Effector CD8-positive, alpha-beta T cell (primary cell): ENCODE measurements at regions not wholly inside any gene's neighbourhood (a gene's known extent, or its start where the extent isn't known, plus 50 kb on each side); places are given as distances from the start of the nearest gene placed in this dataset.
"Not testable (repeated sequence)": the region's sequence is repeated elsewhere in the genome, so short reads cannot be mapped to it uniquely, and the experiment has no call there.

Experiments
- DNase-seq: peaks from one replicate; lab custom pipeline; 2025; lab: John Stamatoyannopoulos, UW

DNA sequence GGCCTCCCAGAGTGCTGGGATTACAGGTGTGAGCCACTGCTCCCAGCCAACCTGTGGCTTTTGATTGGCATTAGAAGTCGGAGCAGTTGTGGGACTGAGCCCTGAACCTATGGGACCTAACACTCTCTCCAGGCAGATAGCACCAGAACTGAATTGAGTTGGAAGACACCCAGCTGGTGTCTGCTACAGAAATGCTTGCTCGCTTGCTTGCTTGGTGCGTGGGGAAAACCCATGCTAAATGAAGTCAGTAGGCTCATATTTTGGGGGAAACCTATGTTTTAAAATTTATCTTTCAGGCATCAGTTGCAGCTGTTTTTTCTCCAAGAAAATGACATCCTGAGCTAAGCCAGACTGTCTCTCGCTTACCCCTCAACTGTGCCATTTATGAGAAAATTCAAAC lies 158.5 kb upstream of the RFC3 start:
- no peak for DNase-seq

DNA sequence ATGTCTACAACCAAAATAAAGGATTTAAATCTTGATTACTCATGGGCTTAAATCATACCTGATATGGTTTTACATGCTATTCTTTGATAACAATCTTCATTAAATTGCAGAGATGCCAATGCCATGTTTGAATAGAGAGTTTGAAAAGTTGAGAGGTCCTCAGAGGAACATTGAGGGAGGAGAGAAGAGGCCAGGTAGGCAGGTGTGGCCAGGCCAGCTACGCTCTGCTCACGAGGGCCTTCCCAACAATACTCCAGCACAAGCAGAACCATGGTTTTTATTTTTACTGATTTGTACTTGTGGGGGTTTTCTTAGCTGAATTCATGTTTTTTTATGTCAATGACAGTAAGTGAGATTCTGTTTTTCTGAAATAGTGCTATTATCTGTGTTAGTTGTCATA lies 158.1 kb upstream of the RFC3 start:
- DNase-seq, result no peak

DNA sequence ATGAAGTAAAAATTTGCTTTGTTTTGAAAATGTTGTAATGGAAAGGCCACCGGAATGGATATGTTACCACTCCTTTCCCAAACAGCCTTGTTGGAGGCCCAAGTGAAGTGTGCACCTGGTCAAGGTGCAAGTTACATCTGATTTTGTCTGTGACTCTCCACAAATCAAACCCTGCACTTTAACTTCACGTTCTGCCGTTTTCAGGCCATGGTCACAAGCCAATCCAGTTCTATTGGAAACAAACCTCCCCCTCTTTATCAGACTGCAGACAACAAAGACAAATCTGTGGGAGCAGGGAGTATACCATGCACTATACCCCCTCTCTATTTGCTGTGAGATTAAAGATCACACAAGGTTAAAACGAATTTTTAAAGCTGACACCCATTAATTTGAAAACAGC lies 155.6 kb upstream of the RFC3 start:
- DNase-seq, result no peak

DNA sequence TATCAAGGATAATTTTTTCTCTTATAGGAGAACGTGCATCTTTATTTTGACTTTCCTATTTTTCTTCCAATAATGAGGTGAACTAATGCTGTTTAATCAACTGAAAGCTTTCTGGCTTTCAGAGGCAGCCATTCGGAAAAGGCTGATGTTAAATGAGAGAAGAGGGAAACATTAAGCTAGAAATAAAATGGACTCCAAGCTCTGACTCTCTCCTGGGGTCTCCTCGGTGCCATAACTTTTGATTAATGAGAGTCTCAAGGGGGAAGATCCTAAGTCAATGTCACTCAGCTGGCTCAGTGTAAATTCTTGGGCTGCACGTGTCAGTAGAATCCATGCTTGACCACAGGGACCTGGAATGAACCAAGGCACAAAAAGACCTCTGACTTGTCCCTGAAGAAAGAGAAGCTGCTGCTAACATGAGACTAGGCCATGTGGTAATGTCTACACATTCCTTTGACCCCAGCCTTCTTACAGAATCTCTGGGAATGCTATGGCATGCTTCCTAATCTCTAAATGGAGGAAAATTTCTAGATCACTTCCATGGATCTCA lies 152.2 kb upstream of the RFC3 start:
- DNase-seq, result no peak

DNA sequence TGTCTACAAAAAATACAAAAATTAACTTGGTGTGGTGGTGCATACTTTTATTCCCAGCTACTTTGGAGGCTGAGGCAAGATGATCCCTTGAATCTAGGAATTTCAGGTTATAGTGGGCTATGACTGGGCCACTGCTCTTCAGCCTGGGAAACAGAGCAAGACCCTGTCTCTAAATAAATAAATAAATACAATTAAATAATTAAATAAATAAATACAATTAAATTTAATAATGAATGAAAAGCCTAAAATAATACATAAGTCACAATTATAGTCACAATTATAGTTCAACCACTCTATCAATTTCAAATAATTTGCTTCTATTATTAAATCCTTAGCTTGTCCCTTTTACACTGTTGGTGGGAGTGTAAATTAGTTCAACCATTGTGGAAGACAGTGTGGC lies 146.4 kb upstream of the RFC3 start:
- DNase-seq, result no peak

DNA sequence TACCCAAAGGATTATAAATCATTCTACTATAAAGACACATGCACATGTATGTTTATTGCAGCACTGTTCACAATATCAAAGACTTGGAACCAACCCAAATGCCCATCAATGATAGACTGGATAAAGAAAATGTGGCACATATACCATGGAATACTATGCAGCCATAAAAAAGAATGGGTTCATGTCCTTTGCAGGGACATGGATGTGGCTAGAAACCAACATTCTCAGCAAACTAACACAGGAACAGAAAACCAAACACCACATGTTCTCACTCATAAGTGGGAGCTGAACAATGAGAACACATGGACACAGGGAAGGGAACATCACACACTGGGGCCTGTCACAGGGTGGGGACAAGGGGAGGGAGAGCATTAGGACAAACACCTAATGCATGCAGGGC lies 145.9 kb upstream of the RFC3 start:
- DNase-seq, result not testable (repeated sequence)

DNA sequence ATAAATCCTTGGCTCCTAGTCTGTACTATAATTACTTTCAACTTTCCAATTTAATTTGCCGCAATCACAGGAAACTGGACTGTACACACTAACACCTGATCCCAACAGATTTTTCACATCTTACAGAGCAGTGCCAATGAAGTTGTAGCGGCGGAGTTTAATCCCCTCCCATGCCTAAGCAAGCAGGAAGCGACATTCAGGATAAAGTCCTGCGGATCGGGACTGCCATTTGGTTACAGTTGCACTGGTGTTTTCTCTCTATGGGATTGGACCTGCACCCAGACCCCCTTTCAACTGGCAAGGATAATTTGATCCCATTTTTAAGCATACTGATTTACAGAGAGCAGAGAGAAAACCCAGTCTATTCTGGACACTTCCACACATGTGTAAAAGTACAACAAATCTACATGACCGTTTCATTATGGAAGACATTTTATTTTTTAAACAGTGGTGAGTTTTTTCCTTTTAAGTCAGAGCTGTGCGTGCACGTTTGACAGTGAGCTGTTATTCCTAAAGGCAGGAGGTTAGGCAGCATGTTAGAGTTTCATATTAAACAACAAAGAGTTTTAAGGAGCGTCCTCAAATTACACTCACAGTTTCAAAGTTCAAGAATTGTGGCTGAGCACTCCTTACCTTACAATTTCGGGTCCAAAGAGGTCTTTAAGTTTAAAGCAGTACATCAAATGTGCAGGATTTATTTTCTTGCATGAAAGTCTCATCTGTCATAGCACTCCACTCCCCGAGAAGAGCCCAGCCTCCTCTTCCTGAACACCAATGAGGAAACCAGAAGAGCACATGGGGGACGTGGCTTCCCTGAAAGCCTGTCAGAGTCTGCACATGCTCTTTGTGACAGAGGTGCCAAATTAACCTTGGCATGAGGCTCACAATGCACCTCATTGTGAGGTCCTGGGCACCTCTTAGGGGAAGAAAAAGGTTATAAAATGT lies 141.6 kb upstream of the RFC3 start:
- DNase-seq, result no peak

DNA sequence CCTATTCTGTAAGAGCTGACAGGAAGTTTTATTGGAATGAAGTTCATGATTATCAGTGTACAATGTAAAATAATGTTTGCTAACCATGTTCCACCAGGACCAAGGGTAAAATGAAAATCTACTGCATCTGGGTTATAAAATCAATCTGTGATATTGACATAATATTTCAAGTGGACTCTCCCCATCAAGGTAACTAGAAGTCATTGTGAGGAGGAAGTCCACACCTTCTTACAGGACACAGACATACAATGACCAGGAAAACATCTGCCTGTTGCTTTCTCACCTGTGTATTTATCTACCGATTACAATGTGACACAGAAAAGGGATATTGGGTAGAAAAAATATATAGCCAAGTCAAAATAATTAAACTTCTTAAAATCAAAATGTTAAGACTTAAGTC lies 140.7 kb upstream of the RFC3 start:
- DNase-seq, result no peak

DNA sequence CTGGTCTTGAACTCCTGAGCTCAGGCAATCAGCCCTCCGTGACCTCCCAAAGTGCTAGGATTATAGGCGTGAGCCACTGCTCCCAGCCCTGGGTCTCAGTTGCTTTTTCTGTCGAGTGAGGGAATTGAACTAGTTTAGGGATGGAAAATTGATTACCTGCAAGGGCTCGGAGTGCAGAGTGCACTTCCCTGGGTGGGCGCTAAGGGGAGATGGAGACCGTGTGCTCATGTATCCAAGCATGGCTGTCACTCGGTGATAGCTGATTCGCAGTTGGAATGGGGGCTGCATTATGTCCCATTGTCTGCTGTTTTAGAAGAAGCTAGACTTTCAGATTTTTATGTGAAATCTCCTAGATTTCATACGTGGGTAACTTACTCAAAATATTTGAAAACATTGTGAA lies 139.9 kb upstream of the RFC3 start:
- DNase-seq, result no peak

DNA sequence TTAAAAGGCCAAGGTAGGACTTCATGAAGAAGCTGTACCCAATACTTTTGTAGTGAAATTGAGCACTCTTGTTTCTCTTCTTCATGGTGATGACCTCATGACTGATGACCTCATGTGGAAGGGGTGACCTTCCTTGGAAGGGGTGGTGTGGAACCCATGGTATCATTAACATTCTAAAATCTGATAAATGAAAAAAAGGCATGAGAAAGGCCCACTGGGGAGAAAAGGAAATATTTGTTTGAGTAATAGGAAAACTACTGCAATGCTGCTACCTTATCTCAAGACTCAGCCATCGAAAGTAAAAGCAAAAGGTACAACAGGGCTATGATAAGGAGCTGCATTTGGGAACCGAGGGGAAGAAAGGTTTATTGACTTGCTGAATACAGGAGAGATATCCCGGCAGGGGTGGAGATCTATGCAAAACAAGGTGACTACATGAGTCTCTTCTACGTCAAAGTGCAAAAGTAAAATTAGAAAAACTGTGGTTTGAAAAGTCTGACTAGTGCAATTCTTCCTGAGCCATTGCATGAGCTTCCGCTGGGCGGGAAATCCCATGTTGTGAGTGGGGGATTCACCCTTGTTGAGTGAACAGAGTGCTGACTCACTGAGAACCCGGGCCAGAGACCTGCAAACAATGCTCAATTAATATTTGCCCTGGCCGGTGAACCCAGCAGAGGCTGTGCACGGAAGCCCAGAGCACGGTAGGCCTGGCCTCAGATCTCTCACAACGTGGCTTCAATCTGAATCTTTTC lies 138.9 kb upstream of the RFC3 start:
- DNase-seq, result no peak

DNA sequence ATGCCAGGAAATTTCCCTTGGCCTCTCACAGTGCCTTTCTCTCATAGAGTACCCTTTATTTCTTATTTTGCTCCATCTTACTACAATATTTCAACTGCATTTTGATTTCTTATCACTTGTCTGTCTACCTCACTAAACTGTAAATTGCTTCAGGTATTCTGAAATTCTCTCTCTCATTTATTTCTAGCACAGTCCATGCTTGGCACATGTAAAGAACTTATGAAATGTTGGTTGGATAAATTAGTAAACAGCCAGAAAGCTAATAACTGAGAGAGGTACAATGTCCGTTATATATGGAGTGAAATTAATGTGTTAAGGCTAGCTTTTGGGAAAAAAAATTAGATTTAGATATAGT lies 138.3 kb upstream of the RFC3 start:
- no peak for DNase-seq

DNA sequence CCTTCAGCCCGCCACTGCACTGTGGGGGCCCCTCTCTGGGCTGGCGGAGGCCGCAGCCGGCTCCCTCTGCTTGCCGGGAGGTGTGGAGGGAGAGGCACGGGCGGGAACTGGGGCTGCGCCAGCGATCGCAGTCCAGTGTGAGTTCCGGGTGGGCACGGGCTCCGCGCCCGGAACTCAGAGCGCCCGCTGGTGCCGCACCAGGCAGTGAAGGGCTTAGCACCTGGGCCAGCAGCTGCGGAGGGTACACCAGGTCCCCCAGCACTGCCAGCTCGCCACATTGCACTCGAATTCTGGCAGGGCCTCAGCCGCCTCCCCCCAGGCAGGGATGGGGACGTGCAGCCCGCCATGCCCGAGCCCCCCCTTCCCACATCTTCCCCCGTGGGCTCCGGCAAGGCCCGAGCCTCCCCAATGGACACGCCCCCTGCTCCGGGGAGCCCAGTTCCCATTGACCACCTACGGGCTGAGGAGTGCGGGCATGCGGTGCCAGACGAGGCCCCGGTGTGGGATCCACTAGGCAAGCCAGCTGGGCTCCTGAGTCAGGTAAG lies 135.9 kb upstream of the RFC3 start:
- DNase-seq, result no peak

DNA sequence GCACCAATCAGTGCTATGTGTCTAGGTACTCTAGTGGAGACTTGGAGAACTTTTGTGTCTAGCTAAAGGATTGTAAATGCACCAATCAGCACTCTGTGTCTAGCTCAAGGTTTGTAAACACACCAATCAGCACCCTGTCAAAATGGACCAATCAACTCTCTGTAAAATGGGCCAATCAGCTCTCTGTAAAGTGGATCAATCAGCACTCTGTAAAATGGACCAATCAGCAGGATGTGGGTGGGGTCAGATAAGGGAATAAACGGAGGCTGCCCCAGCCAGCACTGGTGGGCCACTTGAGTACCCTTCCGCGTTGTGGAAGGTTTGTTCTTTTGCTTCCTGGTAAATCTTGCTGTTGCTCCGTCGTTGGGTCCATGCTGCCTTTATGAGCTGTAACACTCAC lies 135.3 kb upstream of the RFC3 start:
- DNase-seq, result not testable (repeated sequence)

DNA sequence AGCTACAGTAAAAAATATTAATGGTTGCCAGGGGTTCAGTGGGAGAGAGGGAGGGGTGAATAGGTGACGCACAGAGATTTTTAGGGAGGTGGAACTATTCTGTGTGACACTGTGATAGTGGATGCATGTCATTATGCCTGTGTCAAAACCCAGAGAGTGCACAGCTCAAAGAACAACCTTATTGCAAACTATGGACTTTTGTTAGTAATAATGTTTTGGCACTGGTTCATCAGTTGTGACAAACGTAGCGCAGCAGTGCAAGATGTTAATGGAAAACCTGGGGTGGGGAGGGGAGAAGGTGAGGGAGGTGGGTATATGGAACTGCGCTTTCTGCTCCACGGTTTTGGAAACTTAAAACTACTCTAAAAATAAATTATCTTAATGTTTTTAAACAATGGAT lies 134.6 kb upstream of the RFC3 start:
- no peak for DNase-seq

DNA sequence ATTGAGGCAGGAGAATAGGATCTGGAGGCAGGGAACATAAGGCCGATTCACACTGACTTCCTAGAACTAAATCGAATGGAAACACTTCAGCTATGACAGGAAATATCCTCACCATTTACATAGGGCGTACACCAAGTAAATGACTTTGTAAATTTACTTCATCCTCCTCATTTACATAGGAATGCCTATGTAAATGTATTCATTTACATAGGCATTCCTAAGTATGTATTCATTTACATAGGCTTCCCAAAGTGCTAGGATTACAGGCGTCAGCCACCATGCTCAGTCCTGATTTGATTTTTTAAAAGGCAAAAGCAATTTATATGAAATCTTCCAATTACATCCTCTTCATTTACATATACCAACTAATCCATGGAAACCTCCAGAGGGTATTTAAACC lies 133.1 kb upstream of the RFC3 start:
- DNase-seq, result no peak

DNA sequence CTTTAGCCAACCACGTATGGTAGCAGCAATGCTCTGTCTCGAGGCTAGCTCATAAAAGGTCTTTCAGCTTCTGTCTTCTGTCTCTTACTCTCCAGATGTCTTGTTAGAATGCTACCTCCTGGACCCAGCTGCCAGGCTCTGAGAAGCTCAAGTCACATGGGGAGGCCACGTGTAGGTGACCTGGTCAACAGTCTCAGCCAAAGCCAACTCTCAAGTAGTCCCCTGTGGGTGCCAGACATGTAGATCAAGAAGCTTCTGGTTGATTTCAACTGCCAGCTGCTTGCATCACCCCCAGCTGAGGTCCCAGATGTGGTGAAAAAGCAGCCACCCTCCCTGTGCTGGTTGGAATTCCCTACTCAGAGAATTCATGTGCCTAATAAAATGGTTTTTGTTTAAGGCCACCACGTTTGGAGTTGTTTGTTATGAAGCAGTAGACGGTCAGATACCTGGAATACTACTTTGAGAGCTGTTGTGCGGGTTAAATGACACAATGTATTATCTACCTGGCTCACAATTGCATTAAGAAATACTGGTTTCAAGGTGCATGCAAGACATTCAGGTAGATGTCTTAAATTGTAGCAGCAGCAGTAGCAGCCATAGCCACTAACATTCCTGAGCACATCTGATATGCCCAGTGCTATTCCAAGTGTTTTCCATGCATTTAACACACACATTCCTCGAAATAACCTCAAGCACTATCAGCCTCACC lies 131.0 kb upstream of the RFC3 start:
- DNase-seq, result no peak

DNA sequence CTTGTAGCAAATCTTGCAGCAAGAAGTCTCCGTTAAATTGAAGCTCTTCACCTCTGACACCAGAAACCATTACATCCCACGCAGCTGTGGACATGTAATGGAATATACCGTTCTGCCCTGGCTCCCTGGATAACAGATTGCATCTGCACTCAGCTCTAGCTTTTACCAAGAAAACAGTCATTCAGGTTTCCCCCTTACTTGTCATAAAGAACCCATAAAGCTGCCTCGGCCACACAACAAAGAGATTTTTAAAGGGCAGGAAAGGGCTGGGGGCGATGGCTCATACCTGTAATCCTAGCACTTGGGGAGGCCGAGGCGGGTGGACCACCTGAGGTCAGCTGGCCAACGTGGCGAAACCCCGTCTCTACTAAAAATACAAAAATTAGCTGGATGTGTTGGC lies 127.6 kb upstream of the RFC3 start:
- no peak for DNase-seq

DNA sequence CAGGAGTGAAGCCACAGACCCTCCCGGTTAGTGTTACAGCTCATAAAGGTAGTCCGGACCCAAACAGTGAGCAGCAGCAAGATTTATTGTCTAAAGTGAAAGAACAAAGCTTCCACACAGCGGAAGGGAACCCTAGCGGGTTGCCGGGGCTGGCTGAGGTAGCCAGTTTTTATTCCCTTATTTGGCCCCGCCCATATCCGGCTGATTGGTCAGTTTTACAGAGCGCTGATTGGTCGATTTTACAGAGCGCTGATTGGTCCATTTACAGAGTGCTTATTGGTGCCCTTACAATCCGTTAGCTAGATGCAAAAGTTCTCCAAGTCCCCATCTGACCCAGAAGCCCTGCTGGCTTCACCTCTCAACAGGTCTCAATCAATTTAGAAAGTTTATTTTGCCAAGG lies 126.0 kb upstream of the RFC3 start:
- no peak for DNase-seq

DNA sequence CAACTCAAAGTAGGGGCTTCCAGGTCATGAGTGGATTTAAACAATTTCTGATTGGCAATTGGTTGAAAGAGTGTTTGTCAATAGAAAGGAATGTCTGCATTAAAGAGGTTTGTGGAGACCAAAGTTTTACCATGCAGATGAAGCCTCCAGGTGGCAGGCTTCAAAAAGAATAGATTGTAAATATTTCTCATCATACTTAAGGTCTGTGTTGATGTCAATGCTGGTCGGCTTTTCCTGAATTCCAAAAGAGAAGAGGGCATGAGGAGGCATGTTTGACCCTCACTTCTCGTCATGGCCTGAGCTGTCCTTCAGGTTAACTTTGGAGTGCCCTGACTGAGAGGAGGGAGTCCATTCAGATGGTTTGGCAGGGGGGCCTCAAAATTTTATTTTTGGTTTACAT lies 125.4 kb upstream of the RFC3 start:
- DNase-seq, result no peak

DNA sequence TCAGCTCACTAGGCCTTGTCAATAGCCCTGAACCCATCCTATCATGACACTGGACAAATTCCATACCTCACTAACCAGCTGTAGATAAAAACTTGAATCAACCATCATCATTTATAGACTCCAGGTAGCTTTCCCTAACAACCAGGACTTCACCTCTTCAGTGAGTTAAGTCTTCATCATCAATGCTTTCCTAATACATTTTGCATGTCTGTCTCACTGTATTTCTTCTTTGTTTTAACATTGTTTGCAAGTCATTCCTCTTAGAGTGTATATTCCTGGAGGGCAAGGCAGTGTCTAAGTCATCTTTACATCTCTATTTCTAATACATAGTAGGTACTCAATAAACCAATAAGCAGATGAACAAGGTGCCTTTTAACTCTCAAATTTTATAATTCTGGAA lies 123.4 kb upstream of the RFC3 start:
- no peak for DNase-seq

DNA sequence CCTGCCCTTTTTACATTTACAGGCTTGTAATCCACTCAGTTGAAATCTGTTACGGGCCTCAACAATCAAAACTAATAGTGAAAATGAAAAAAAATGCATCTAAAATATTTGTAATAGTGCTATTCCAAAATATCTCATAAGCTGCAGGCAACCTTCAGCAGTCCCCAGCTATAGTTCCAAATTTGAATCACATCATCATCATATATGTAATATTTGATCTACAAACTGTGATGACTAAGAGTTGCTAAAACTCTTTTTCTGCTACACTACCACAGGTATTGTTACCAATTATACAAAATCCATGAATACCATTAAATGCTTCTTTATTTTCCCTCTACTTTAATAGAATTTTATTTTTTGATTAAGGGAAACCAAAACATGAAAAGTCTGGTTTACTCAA lies 121.4 kb upstream of the RFC3 start:
- DNase-seq, result no peak

DNA sequence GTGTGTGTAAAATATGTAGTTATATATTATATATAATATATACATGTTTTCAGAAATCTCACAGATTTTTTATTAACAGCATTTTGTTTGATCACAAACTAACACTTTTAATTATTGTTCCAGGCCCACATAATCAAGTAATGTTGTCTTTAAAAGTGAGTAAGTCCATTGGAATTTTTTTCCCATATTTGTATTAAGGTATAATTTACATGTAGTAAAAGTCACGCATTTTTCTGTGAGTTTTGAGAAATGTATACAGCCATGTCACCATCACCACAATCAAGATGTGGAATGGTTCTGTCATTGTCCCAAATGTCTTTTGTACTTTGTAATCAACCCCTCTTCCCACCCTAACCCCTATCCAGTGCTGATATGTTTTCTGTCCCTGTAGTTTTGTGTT lies 120.0 kb upstream of the RFC3 start:
- no peak for DNase-seq
